ENCODE measurements at regions not wholly inside any gene's neighbourhood (a gene's known extent, or its start where the extent isn't known, plus 50 kb on each side); places are given as distances from the start of the nearest gene placed in this dataset.

- Histone ChIP-seq H3K4me1 (ENCODE audit: control insufficient read depth, insufficient read depth, low read length, poor library complexity, severe bottlenecking) (peaks cover 23% of the 10 kb centered on the region), H3K27ac (ENCODE audit: low read depth, low read length, severe bottlenecking) (peak overlapping the region; percentile 73), H3K36me3 (ENCODE audit: control insufficient read depth, insufficient read depth, low read length) (no peaks in the 10 kb centered on the region), H3K4me3 (ENCODE audit: extremely low read depth, insufficient read depth, low read length, poor library complexity, severe bottlenecking) (no peak overlapping the region), H3K9me3 (ENCODE audit: control insufficient read depth, low read length) (peaks cover 3% of the 10 kb centered on the region)
- 77 to 82% methylated on average over 10 to 11 of the region's 11 CpGs for WGBS, 2 experiments (ENCODE audit: insufficient coverage in 2 of 2)
Observed at GRCh38 chr13:30845297-30846214, 60.5 kb upstream of the MEDAG start.

- Histone ChIP-seq H3K27ac (ENCODE audit: low read depth, low read length, severe bottlenecking) (peak overlapping the region; percentile 73), H3K4me3 (ENCODE audit: extremely low read depth, insufficient read depth, low read length, poor library complexity, severe bottlenecking) (no peak overlapping the region), H3K9me3 (ENCODE audit: control insufficient read depth, low read length) (peaks cover 3% of the 10 kb centered on the region), H3K4me1 (ENCODE audit: control insufficient read depth, insufficient read depth, low read length, poor library complexity, severe bottlenecking) (peaks cover 23% of the 10 kb centered on the region), H3K36me3 (ENCODE audit: control insufficient read depth, insufficient read depth, low read length) (no peaks in the 10 kb centered on the region)
- WGBS, 2 experiments (ENCODE audit: insufficient coverage in 2 of 2): 80 to 86% methylated on average over 1 of the region's 2 CpGs
Observed at GRCh38 chr13:30846311-30846710, 59.8 kb upstream of the MEDAG start.

- Histone ChIP-seq H3K4me3 (ENCODE audit: extremely low read depth, insufficient read depth, low read length, poor library complexity, severe bottlenecking) (no peak overlapping the region), H3K36me3 (ENCODE audit: control insufficient read depth, insufficient read depth, low read length) (no peaks in the 10 kb centered on the region), H3K27ac (ENCODE audit: low read depth, low read length, severe bottlenecking) (peak overlapping the region; percentile 73), H3K9me3 (ENCODE audit: control insufficient read depth, low read length) (peaks cover 3% of the 10 kb centered on the region), H3K4me1 (ENCODE audit: control insufficient read depth, insufficient read depth, low read length, poor library complexity, severe bottlenecking) (peaks cover 23% of the 10 kb centered on the region)
- WGBS, 2 experiments (ENCODE audit: insufficient coverage in 2 of 2): 93 to 98% methylated on average over 6 of the region's 7 CpGs
Observed at GRCh38 chr13:30846866-30847265, 59.2 kb upstream of the MEDAG start.

GRCh38 chr13:30847650-30848307, 58.3 kb upstream of the MEDAG start:
- WGBS, 2 experiments (ENCODE audit: insufficient coverage in 2 of 2): 55 to 72% methylated on average over 4 to 7 of the region's 11 CpGs
- H3K36me3 ChIP-seq (ENCODE audit: control insufficient read depth, insufficient read depth, low read length): no peaks in the 10 kb centered on the region
- H3K9me3 ChIP-seq (ENCODE audit: control insufficient read depth, low read length): peaks cover 3% of the 10 kb centered on the region
- H3K27ac ChIP-seq (ENCODE audit: low read depth, low read length, severe bottlenecking): peak overlapping the region; percentile 59
- peaks cover 23% of the 10 kb centered on the region for H3K4me1 ChIP-seq (ENCODE audit: control insufficient read depth, insufficient read depth, low read length, poor library complexity, severe bottlenecking)
- H3K4me3 ChIP-seq (ENCODE audit: extremely low read depth, insufficient read depth, low read length, poor library complexity, severe bottlenecking): no peak overlapping the region

GRCh38 chr13:30848332-30849027, 57.6 kb upstream of the MEDAG start:
- Histone ChIP-seq H3K4me3 (ENCODE audit: extremely low read depth, insufficient read depth, low read length, poor library complexity, severe bottlenecking) (no peak overlapping the region), H3K27ac (ENCODE audit: low read depth, low read length, severe bottlenecking) (peak overlapping the region; percentile 59), H3K36me3 (ENCODE audit: control insufficient read depth, insufficient read depth, low read length) (no peaks in the 10 kb centered on the region), H3K4me1 (ENCODE audit: control insufficient read depth, insufficient read depth, low read length, poor library complexity, severe bottlenecking) (peaks cover 23% of the 10 kb centered on the region), H3K9me3 (ENCODE audit: control insufficient read depth, low read length) (peaks cover 3% of the 10 kb centered on the region)
- 88 to 92% methylated on average over 5 of the region's 5 CpGs for WGBS, 2 experiments (ENCODE audit: insufficient coverage in 2 of 2)

- whole genome bisulfite sequencing, 2 experiments (ENCODE audit: insufficient coverage in 2 of 2): 94 to 100% methylated on average over 4 of the region's 4 CpGs
- Histone ChIP-seq H3K27ac (ENCODE audit: low read depth, low read length, severe bottlenecking) (no peak overlapping the region), H3K36me3 (ENCODE audit: control insufficient read depth, insufficient read depth, low read length) (no peaks in the 10 kb centered on the region), H3K4me3 (ENCODE audit: extremely low read depth, insufficient read depth, low read length, poor library complexity, severe bottlenecking) (no peak overlapping the region), H3K4me1 (ENCODE audit: control insufficient read depth, insufficient read depth, low read length, poor library complexity, severe bottlenecking) (peaks cover 23% of the 10 kb centered on the region), H3K9me3 (ENCODE audit: control insufficient read depth, low read length) (peaks cover 3% of the 10 kb centered on the region)
Observed at GRCh38 chr13:30849611-30850010, 56.5 kb upstream of the MEDAG start.

GRCh38 chr13:30850204-30850866, 55.7 kb upstream of the MEDAG start:
- Histone ChIP-seq H3K4me1 (ENCODE audit: control insufficient read depth, insufficient read depth, low read length, poor library complexity, severe bottlenecking) (peaks cover 23% of the 10 kb centered on the region), H3K27ac (ENCODE audit: low read depth, low read length, severe bottlenecking) (no peak overlapping the region), H3K36me3 (ENCODE audit: control insufficient read depth, insufficient read depth, low read length) (no peaks in the 10 kb centered on the region), H3K4me3 (ENCODE audit: extremely low read depth, insufficient read depth, low read length, poor library complexity, severe bottlenecking) (no peak overlapping the region), H3K9me3 (ENCODE audit: control insufficient read depth, low read length) (peaks cover 3% of the 10 kb centered on the region)
- 60% methylated on average over 1 of the region's 2 CpGs; no CpG with 5 or more reads in 1 of the 2 experiments for WGBS, 2 experiments (ENCODE audit: insufficient coverage in 2 of 2)

- no peak overlapping the region for H3K4me3 ChIP-seq (ENCODE audit: extremely low read depth, insufficient read depth, low read length, poor library complexity, severe bottlenecking)
Observed at GRCh38 chr13:30850867-30851211, 55.2 kb upstream of the MEDAG start.

GRCh38 chr13:30851697-30852096, 54.4 kb upstream of the MEDAG start:
- no peak overlapping the region for H3K27ac ChIP-seq (ENCODE audit: low read depth, low read length, severe bottlenecking)
- H3K4me3 ChIP-seq (ENCODE audit: extremely low read depth, insufficient read depth, low read length, poor library complexity, severe bottlenecking): no peak overlapping the region
- 75 to 94% methylated on average over 3 to 4 of the region's 5 CpGs for WGBS, 2 experiments (ENCODE audit: insufficient coverage in 2 of 2)
- no peaks in the 10 kb centered on the region for H3K36me3 ChIP-seq (ENCODE audit: control insufficient read depth, insufficient read depth, low read length)
- H3K9me3 ChIP-seq (ENCODE audit: control insufficient read depth, low read length): peaks cover 3% of the 10 kb centered on the region
- H3K4me1 ChIP-seq (ENCODE audit: control insufficient read depth, insufficient read depth, low read length, poor library complexity, severe bottlenecking): peaks cover 24% of the 10 kb centered on the region

More at GRCh38 chr13:30850867-30851211, 55.2 kb upstream of the MEDAG start:
- Histone ChIP-seq H3K9me3 (ENCODE audit: control insufficient read depth, low read length) (peaks cover 3% of the 10 kb centered on the region), H3K36me3 (ENCODE audit: control insufficient read depth, insufficient read depth, low read length) (no peaks in the 10 kb centered on the region), H3K4me1 (ENCODE audit: control insufficient read depth, insufficient read depth, low read length, poor library complexity, severe bottlenecking) (peaks cover 23% of the 10 kb centered on the region), H3K27ac (ENCODE audit: low read depth, low read length, severe bottlenecking) (no peak overlapping the region)

GRCh38 chr13:30855569-30855968, 50.5 kb upstream of the MEDAG start:
- Histone ChIP-seq H3K27ac (ENCODE audit: low read depth, low read length, severe bottlenecking) (peak overlapping the region; percentile 49), H3K4me1 (ENCODE audit: control insufficient read depth, insufficient read depth, low read length, poor library complexity, severe bottlenecking) (peaks cover 21% of the 10 kb centered on the region), H3K4me3 (ENCODE audit: extremely low read depth, insufficient read depth, low read length, poor library complexity, severe bottlenecking) (no peak overlapping the region), H3K9me3 (ENCODE audit: control insufficient read depth, low read length) (no peaks in the 10 kb centered on the region), H3K36me3 (ENCODE audit: control insufficient read depth, insufficient read depth, low read length) (no peaks in the 10 kb centered on the region)
- 82 to 93% methylated on average over 3 of the region's 3 CpGs for WGBS, 2 experiments (ENCODE audit: insufficient coverage in 2 of 2)
